SU-DHL-6 (cell line): ENCODE measurements at regions not wholly inside any gene's neighbourhood (a gene's known extent, or its start where the extent isn't known, plus 50 kb on each side); places are given as distances from the start of the nearest gene placed in this dataset.

ENCODE experiments used
- H2AFZ ChIP-seq: fragments of 200-600 bp; sonication (generic); 2 replicates; pipeline ENCODE4 v1.6.1; 2014; ENCODE audit warnings: low read depth, mild to moderate bottlenecking, moderate library complexity, mixed read lengths, antibody characterized with exemption, low read length; ENCODE audit not compliant: severe bottlenecking
- H3F3A ChIP-seq: fragments of 200-600 bp; shearing (Covaris generic); 2 replicates; pipeline ENCODE4 v1.6.0; 2016; ENCODE audit warnings: antibody characterized with exemption, mild to moderate bottlenecking; ENCODE audit not compliant: insufficient read depth
- H3K27ac ChIP-seq: fragments of 200-600 bp; sonication (generic); 2 replicates; pipeline ENCODE4 v1.5.1; 2016; ENCODE audit warnings: low read depth, mild to moderate bottlenecking, low read length, moderate library complexity, mixed read lengths
- H3K27me3 ChIP-seq: fragments of 200-600 bp; sonication (generic), shearing (Covaris generic); 2 replicates; pipeline ENCODE4 v1.6.0; 2014; ENCODE audit warnings: mild to moderate bottlenecking, low read length
- H3K36me3 ChIP-seq: fragments of 200-600 bp; sonication (generic); 2 replicates; pipeline ENCODE4 v1.6.1; 2014; ENCODE audit warnings: mild to moderate bottlenecking, low read length, mixed read lengths
- H3K4me2 ChIP-seq: fragments of 300-600, 200-600 bp; shearing (Covaris generic), sonication (generic); 2 replicates; pipeline ENCODE4 v1.6.0; 2014; ENCODE audit warnings: low read length, low read depth, mild to moderate bottlenecking; ENCODE audit not compliant: poor library complexity, severe bottlenecking
- H3K4me3 ChIP-seq: fragments of 200-600 bp; sonication (generic); 2 replicates; pipeline ENCODE4 v1.5.1; 2014; ENCODE audit warnings: antibody characterized with exemption, low read length, mild to moderate bottlenecking, mixed read lengths; ENCODE audit not compliant: insufficient read depth, poor library complexity, severe bottlenecking
- H3K79me2 ChIP-seq: fragments of 200-600 bp; sonication (generic); 2 replicates; pipeline ENCODE4 v1.6.1; 2014; ENCODE audit warnings: mild to moderate bottlenecking, low read length, moderate library complexity; ENCODE audit not compliant: insufficient read depth
- H3K9ac ChIP-seq: fragments of 200-600 bp; sonication (generic); 2 replicates; pipeline ENCODE4 v1.7.0; 2014; ENCODE audit warnings: mild to moderate bottlenecking, low read length
- H3K9me2 ChIP-seq: fragments of 200-600 bp; sonication (generic); replicated peaks from 2 replicates; pipeline ENCODE4 v1.6.1; 2014; ENCODE audit warnings: low read length; ENCODE audit not compliant: insufficient read depth
- H3K9me3 ChIP-seq: fragments of 200-600 bp; sonication (generic); 2 replicates; pipeline ENCODE4 v1.6.1; 2014; ENCODE audit warnings: low read length, mixed read lengths; ENCODE audit not compliant: insufficient read depth
- H4K20me1 ChIP-seq: fragments of 200-600 bp; sonication (generic); 2 replicates; pipeline ENCODE4 v1.6.1; 2014; ENCODE audit warnings: low read depth, mild to moderate bottlenecking, antibody characterized with exemption, low read length, moderate library complexity, mixed read lengths
- EZH2phosphoT487 ChIP-seq: fragments of 200-600 bp; sonication (generic), shearing (Covaris generic); conservative IDR thresholded peaks from 2 replicates; pipeline ENCODE4 v1.6.1; 2018; ENCODE audit warnings: mild to moderate bottlenecking, antibody characterized with exemption, low read length, moderate library complexity, mixed read lengths
- TF ChIP-seq, protein P1 (sequence below): fragments of 200-600 bp; sonication (generic); IDR thresholded peaks from one replicate; pipeline ENCODE4 v1.5.1; 2017; ENCODE audit warnings: antibody characterized with exemption, mild to moderate bottlenecking, low read length, moderate library complexity; ENCODE audit not compliant: insufficient read depth, poor library complexity, severe bottlenecking

GRCh38 chr12:17322090-17322489, 716.1 kb upstream of the LMO3 start:
- Histone ChIP-seq H3K9me2 (no peaks in the 10 kb centered on the region), H3K9me3 (no peaks in the 10 kb centered on the region), H3K27ac (no peak overlapping the region), H3K36me3 (no peaks in the 10 kb centered on the region), H3K4me3 (no peak overlapping the region), H4K20me1 (no peaks in the 10 kb centered on the region), H3F3A (no peaks in the 10 kb centered on the region), H3K9ac (no peak overlapping the region), H2AFZ (no peak overlapping the region), H3K4me2 (no peak overlapping the region), H3K79me2 (no peaks in the 10 kb centered on the region), H3K27me3 (no peaks in the 10 kb centered on the region)
- TF ChIP-seq EZH2phosphoT487 = no peak
- TF ChIP-seq, protein P1, sequence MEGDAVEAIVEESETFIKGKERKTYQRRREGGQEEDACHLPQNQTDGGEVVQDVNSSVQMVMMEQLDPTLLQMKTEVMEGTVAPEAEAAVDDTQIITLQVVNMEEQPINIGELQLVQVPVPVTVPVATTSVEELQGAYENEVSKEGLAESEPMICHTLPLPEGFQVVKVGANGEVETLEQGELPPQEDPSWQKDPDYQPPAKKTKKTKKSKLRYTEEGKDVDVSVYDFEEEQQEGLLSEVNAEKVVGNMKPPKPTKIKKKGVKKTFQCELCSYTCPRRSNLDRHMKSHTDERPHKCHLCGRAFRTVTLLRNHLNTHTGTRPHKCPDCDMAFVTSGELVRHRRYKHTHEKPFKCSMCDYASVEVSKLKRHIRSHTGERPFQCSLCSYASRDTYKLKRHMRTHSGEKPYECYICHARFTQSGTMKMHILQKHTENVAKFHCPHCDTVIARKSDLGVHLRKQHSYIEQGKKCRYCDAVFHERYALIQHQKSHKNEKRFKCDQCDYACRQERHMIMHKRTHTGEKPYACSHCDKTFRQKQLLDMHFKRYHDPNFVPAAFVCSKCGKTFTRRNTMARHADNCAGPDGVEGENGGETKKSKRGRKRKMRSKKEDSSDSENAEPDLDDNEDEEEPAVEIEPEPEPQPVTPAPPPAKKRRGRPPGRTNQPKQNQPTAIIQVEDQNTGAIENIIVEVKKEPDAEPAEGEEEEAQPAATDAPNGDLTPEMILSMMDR = no peak

- H3K9ac ChIP-seq = no peak overlapping the region
- H4K20me1 ChIP-seq = no peaks in the 10 kb centered on the region
- no peaks in the 10 kb centered on the region for H3K79me2 ChIP-seq
- no peaks in the 10 kb centered on the region for H3F3A ChIP-seq
- no peaks in the 10 kb centered on the region for H3K27me3 ChIP-seq
- no peaks in the 10 kb centered on the region for H3K9me2 ChIP-seq
- H3K4me2 ChIP-seq = no peak overlapping the region
- H3K4me3 ChIP-seq = no peak overlapping the region
- H3K9me3 ChIP-seq = peaks cover 5% of the 10 kb centered on the region; the same call in 1 of the 2 replicates
- TF ChIP-seq EZH2phosphoT487 = no peak
- TF ChIP-seq, protein P1 = no peak
- no peak overlapping the region for H2AFZ ChIP-seq
- H3K27ac ChIP-seq = no peak overlapping the region
- no peaks in the 10 kb centered on the region for H3K36me3 ChIP-seq
These were observed 698.8 kb upstream of the LMO3 start for GRCh38 chr12:17304503-17305347.

DNA sequence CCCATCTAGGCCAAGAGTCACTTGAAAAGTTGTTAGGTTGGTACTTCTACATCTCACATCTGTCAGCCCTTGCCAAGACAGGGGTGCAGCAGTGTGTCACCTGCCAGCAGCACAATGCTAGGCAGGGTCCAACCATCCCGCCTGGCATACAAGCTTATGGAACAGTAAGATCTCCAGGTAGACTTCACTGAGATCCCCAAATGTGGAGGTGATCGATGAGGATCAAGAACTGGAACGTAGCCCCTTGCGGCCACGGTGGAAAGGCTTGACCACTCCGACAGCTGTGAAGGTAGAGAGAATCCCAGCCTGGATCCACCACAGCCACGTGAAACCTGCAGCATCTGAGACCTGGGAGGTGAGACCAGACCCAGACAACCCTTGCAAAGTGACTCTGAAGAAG, 696.0 kb upstream of the LMO3 start:
- Histone ChIP-seq H2AFZ (no peak overlapping the region), H3K4me3 (no peak overlapping the region), H3K4me2 (no peak overlapping the region), H3K79me2 (no peaks in the 10 kb centered on the region), H3K9me2 (no peaks in the 10 kb centered on the region), H3K27ac (no peak overlapping the region), H4K20me1 (no peaks in the 10 kb centered on the region), H3K9me3 (peaks cover 5% of the 10 kb centered on the region; the same call in 1 of the 2 replicates), H3K27me3 (no peaks in the 10 kb centered on the region), H3K9ac (no peak overlapping the region), H3F3A (no peaks in the 10 kb centered on the region), H3K36me3 (no peaks in the 10 kb centered on the region)
- TF ChIP-seq, protein P1 = no peak
